Immature natural killer cell (primary cell): ENCODE measurements at regions not wholly inside any gene's neighbourhood (a gene's known extent, or its start where the extent isn't known, plus 50 kb on each side); places are given as distances from the start of the nearest gene placed in this dataset.

Experiments
- DNase-seq, 3 donors: peaks; one replicate each; pipeline ENCODE4 v3.0.0; 2022; ENCODE audit warnings: mixed read lengths in 1 of 3
- H3K27ac Mint-ChIP-seq, 6 donors: one replicate each; pipeline ENCODE4 v1.8.0; 2020; ENCODE audit warnings: mixed read lengths in 6 of 6, mild to moderate bottlenecking in 5 of 6, inconsistent platforms in 4 of 6, moderate library complexity in 3 of 6
- H3K27me3 Mint-ChIP-seq, 3 donors: one replicate each; pipeline ENCODE4 v1.8.0; 2020 to 2021; ENCODE audit warnings: low read depth in 3 of 3, mild to moderate bottlenecking in 3 of 3, mixed read lengths in 3 of 3, moderate library complexity in 3 of 3, inconsistent platforms in 1 of 3
- H3K36me3 Mint-ChIP-seq, 3 donors: one replicate each; pipeline ENCODE4 v1.8.0; 2020; ENCODE audit warnings: mixed read lengths in 3 of 3, inconsistent platforms in 2 of 3, mild to moderate bottlenecking in 2 of 3
- H3K4me1 Mint-ChIP-seq, 2 donors: one replicate each; pipeline ENCODE4 v1.8.0; 2020; ENCODE audit warnings: inconsistent platforms in 2 of 2, mild to moderate bottlenecking in 2 of 2, mixed read lengths in 2 of 2, moderate library complexity in 1 of 2
- H3K4me3 Mint-ChIP-seq, 5 donors: one replicate each; pipeline ENCODE4 v1.8.0; 2020; ENCODE audit warnings: mild to moderate bottlenecking in 5 of 5, mixed read lengths in 5 of 5, inconsistent platforms in 3 of 5, moderate library complexity in 3 of 5
- H3K9me3 Mint-ChIP-seq, 6 donors: one replicate each; pipeline ENCODE4 v1.8.0; 2020; ENCODE audit warnings: mild to moderate bottlenecking in 6 of 6, mixed read lengths in 6 of 6, inconsistent platforms in 4 of 6, moderate library complexity in 3 of 6

GRCh38 chr21:36548866-36549265 lies 68.9 kb upstream of the CLDN14 start:
- no peak overlapping the region for H3K27ac Mint-ChIP-seq
- peaks cover 2 to 4% (median 3%) of the 10 kb centered on the region in 3 donors for H3K27me3 Mint-ChIP-seq
- no peaks in the 10 kb centered on the region for H3K36me3 Mint-ChIP-seq
- H3K9me3 Mint-ChIP-seq = no peaks in the 10 kb centered on the region
- no peak overlapping the region for H3K4me3 Mint-ChIP-seq
- no peaks in the 10 kb centered on the region for H3K4me1 Mint-ChIP-seq
- DNase-seq = no peak

DNA sequence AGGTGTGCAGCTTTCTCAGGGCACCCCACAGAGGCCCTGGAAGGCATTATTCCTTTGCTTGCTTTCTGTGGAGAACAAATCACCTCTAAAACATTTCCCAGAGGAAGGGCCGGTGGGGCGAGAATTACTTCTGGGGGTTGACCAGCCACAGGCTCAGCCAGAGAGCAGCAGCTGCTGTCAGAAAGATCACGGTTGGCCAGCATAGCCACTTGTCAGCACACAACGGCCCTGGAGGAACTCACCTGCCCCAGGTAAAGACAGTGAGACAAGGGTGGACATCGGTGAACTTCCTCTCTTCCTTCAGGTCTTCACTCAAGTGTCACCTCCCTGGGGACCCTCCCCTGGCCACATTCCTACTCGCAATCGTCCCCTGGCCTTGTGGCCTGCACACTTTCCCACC lies 69.5 kb upstream of the CLDN14 start:
- H3K4me3 Mint-ChIP-seq = no peak overlapping the region
- no peak for DNase-seq
- H3K9me3 Mint-ChIP-seq = no peaks in the 10 kb centered on the region
- no peak overlapping the region for H3K27ac Mint-ChIP-seq
- H3K4me1 Mint-ChIP-seq = no peaks in the 10 kb centered on the region
- H3K27me3 Mint-ChIP-seq = peaks cover 2 to 4% (median 3%) of the 10 kb centered on the region in 3 donors
- no peaks in the 10 kb centered on the region for H3K36me3 Mint-ChIP-seq

GRCh38 chr21:36550761-36551160 lies 70.8 kb upstream of the CLDN14 start:
- Mint-ChIP-seq H3K27me3 (peaks cover 0 to 6% (median 4%) of the 10 kb centered on the region in 3 donors), H3K9me3 (no peaks in the 10 kb centered on the region), H3K4me3 (no peak overlapping the region), H3K27ac (no peak overlapping the region), H3K36me3 (no peaks in the 10 kb centered on the region), H3K4me1 (no peaks in the 10 kb centered on the region)
- no peak for DNase-seq

DNA sequence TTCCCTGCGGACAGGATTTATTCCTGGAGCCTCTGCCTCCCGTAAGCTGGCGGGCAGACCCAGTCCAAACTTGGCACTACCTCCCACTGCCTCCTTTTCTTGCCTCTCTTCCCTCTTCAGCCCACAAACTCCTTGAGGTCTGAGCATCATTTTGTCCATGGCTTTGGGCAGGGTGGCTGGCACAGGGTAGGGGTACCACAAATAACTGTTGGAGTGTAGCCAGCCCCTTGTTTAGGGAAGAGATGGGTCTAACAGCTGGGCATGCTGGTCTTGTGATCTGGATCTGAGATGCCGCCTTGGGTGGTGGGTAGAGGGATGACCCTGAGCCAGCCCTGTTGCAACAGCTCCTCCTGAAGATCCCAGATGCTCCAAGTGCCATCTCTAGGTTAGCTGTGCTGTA lies 71.4 kb upstream of the CLDN14 start:
- H3K4me3 Mint-ChIP-seq = no peak overlapping the region
- no peak for DNase-seq
- peaks cover 0 to 6% (median 4%) of the 10 kb centered on the region in 3 donors for H3K27me3 Mint-ChIP-seq
- H3K9me3 Mint-ChIP-seq = no peaks in the 10 kb centered on the region
- no peaks in the 10 kb centered on the region for H3K4me1 Mint-ChIP-seq
- no peak overlapping the region for H3K27ac Mint-ChIP-seq
- H3K36me3 Mint-ChIP-seq = no peaks in the 10 kb centered on the region

DNA sequence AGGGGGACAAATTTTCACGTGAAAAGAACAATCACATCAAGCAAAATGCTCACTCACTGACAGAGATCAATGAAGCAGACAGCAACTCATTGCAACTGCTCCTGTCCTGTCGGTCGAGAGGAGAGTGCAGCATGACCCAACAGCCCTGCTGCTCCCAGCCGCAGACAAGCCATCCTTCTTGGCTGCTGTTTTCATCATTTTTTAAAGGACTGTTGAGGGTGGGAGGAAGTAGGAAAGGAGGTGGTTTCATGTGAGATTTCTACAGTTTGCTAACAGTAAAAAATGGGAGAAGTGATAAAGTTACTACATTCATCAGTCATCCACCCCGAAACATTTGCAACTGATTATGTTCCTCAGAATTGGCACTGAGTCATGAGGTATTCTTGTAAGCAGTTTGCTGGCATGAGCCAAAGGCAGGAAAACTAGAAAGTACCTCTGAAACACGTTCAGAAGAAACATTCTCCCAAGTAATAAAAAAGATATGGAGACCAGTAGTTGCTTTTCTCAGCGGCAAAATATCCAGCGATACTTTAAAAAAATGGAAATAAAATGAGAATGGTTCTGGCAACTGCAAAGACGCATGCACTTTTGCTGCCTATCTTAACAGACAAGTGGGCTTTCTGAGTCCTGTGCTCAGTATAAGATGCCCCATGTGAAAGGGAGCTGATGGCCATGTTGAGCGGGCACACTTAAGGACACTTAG lies 72.0 kb upstream of the CLDN14 start:
- Mint-ChIP-seq H3K27me3 (peaks cover 0 to 6% (median 6%) of the 10 kb centered on the region in 3 donors), H3K36me3 (no peaks in the 10 kb centered on the region), H3K27ac (no peak overlapping the region)

GRCh38 chr21:36552434-36552785 lies 72.5 kb upstream of the CLDN14 start:
- Mint-ChIP-seq H3K4me1 (no peaks in the 10 kb centered on the region), H3K27ac (no peak overlapping the region), H3K4me3 (no peak overlapping the region), H3K36me3 (no peaks in the 10 kb centered on the region), H3K9me3 (no peaks in the 10 kb centered on the region), H3K27me3 (peaks cover 0 to 5% (median 4%) of the 10 kb centered on the region in 3 donors)
- DNase-seq = no peak

More for the DNA sequence above, 72.0 kb upstream of the CLDN14 start:
- DNase-seq = no peak
- Mint-ChIP-seq H3K4me3 (no peak overlapping the region), H3K9me3 (no peaks in the 10 kb centered on the region), H3K4me1 (no peaks in the 10 kb centered on the region)

DNA sequence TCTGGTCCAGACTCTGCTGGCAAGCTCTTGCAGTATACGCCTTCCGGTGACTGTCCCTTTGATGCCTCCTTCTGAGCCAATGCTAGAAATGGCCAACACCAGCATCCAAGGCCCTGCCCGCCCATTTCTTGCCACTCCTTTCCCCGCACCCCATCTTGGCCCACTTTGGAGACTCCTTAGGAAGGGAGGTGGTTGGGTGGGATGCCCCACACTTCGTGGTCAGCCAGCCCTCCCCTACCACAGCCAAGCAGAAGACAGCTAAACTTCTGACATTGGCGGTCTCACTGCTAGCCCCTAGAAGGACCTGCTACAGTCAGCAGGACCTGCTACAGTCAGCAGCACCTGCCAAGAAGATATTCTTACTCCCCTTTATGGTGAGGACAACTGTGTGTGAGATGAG lies 73.5 kb upstream of the CLDN14 start:
- H3K36me3 Mint-ChIP-seq = no peaks in the 10 kb centered on the region
- no peak overlapping the region for H3K27ac Mint-ChIP-seq
- no peak overlapping the region for H3K4me3 Mint-ChIP-seq
- H3K9me3 Mint-ChIP-seq = no peaks in the 10 kb centered on the region
- DNase-seq = no peak
- H3K27me3 Mint-ChIP-seq = peaks cover 2 to 4% (median 3%) of the 10 kb centered on the region in 3 donors
- H3K4me1 Mint-ChIP-seq = no peaks in the 10 kb centered on the region

DNA sequence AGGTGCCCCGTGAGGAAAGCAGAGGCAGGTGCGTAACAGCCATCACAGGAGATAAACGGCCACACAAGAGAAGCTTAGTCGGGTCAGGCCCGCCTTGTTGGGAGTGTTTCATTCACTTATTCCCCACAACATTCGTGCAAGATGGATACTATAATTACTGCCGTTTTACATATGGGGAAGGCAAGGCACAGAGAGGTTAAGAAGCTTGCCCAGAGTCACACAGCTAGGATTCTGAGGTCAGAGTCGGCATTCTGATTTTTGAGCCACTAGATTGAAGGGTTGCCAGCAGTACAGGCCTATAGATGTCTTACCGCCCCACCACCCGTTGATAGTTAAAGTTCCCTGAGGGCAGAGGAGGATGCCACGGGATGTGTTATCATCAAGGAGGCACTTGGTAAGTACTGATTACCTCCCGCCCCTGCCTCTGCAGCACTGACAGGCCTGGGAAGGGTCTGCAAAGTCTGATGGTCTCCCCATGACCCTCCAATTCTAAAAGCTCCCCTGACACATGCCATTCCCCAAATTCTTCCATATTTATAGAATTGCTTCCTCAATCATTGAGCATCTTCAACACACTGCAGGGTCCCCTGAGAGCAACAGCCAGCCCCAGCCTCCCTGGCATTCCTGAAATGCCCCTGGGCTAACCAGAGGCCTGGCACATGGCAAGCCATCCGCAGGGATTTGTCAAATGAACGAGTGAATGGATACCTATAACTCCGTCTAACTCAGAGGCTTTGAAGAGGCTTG lies 74.7 kb upstream of the CLDN14 start:
- H3K36me3 Mint-ChIP-seq = no peaks in the 10 kb centered on the region
- H3K9me3 Mint-ChIP-seq = no peaks in the 10 kb centered on the region
- H3K27ac Mint-ChIP-seq = no peak overlapping the region
- H3K27me3 Mint-ChIP-seq = peaks cover 2 to 4% (median 3%) of the 10 kb centered on the region in 3 donors
- H3K4me1 Mint-ChIP-seq = no peaks in the 10 kb centered on the region
- H3K4me3 Mint-ChIP-seq = no peak overlapping the region
- DNase-seq = no peak

DNA sequence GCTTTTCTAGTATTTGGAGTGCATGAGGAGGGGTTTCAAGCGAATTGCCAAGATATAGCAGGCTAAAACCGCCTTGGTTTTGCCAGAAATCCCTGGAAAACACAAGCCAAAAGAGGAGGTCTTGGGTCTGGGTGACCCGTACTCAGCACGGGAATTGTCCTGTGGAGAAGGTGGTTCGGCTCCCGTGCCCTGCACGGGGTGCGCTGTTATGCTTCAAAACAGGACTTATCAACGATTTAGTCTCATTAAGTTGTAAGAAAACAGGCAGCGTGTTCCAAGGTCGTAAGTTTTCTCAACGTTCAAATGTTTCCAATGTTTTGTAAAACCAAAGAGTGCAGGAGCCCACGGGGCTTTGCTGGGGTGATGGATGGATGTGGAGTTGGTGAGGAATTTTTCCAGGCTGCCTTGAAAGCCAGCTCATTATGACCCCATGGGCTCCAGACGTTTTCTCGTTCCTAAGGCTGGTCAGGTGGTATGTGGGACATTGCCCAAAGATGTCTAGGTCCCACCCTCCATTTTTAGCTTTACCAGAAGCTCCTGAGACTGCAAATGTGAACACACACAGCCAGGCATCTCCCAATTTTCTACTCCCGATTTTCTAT lies 75.4 kb upstream of the CLDN14 start:
- Mint-ChIP-seq H3K4me3 (no peak overlapping the region), H3K27me3 (peaks cover 2 to 4% (median 3%) of the 10 kb centered on the region in 3 donors), H3K9me3 (no peaks in the 10 kb centered on the region), H3K36me3 (no peaks in the 10 kb centered on the region), H3K4me1 (no peaks in the 10 kb centered on the region), H3K27ac (no peak overlapping the region)
- no peak for DNase-seq

GRCh38 chr21:36557316-36557715 lies 77.4 kb upstream of the CLDN14 start:
- H3K27ac Mint-ChIP-seq = no peak overlapping the region
- no peaks in the 10 kb centered on the region for H3K4me1 Mint-ChIP-seq
- DNase-seq = no peak
- no peaks in the 10 kb centered on the region for H3K9me3 Mint-ChIP-seq
- H3K36me3 Mint-ChIP-seq = no peaks in the 10 kb centered on the region
- H3K4me3 Mint-ChIP-seq = no peak overlapping the region
- H3K27me3 Mint-ChIP-seq = peaks cover 2 to 4% (median 3%) of the 10 kb centered on the region in 3 donors

GRCh38 chr21:36560933-36561575 lies 81.1 kb upstream of the CLDN14 start:
- Mint-ChIP-seq H3K4me3 (no peak overlapping the region), H3K36me3 (no peaks in the 10 kb centered on the region), H3K27me3 (peaks cover 0 to 12% (median 4%) of the 10 kb centered on the region in 3 donors), H3K27ac (no peak overlapping the region), H3K4me1 (no peaks in the 10 kb centered on the region), H3K9me3 (no peaks in the 10 kb centered on the region)
- no peak for DNase-seq

GRCh38 chr21:36563341-36563926 lies 83.5 kb upstream of the CLDN14 start:
- Mint-ChIP-seq H3K4me3 (no peak overlapping the region), H3K36me3 (no peaks in the 10 kb centered on the region), H3K4me1 (no peaks in the 10 kb centered on the region), H3K27ac (no peak overlapping the region), H3K27me3 (peaks cover 0 to 11% (median 2%) of the 10 kb centered on the region in 3 donors), H3K9me3 (no peaks in the 10 kb centered on the region)
- DNase-seq = no peak

DNA sequence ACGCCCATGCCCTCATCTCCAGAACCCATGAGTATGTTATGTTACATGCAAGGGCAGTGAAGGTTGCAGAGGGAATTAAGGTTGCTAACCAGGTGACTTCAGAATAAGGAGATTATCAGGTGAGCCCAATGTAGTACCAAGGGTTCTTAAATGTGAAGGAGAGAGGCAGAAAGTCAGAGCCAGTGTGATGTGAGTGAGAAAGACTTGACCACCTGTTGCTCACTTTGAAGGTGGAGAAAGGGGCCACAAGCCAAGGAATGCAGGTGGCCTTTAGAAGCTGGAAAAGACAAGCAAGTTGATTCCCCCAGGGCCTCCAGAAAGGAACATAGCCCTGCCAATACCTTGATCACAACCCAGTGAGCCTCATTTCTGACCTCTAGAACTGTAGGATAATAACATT lies 84.7 kb upstream of the CLDN14 start:
- Mint-ChIP-seq H3K36me3 (no peaks in the 10 kb centered on the region), H3K27ac (no peak overlapping the region), H3K9me3 (no peaks in the 10 kb centered on the region), H3K4me1 (no peaks in the 10 kb centered on the region), H3K27me3 (peaks cover 2 to 11% (median 5%) of the 10 kb centered on the region in 3 donors), H3K4me3 (no peak overlapping the region)
- no peak for DNase-seq

GRCh38 chr21:36565540-36565939 lies 85.6 kb upstream of the CLDN14 start:
- Mint-ChIP-seq H3K9me3 (no peaks in the 10 kb centered on the region), H3K27me3 (peaks cover 4 to 13% (median 11%) of the 10 kb centered on the region in 3 donors), H3K36me3 (no peaks in the 10 kb centered on the region), H3K4me3 (no peak overlapping the region), H3K4me1 (no peaks in the 10 kb centered on the region), H3K27ac (no peak overlapping the region)
- no peak for DNase-seq
